ENCODE measurements at regions not wholly inside any gene's neighbourhood (a gene's known extent, or its start where the extent isn't known, plus 50 kb on each side); places are given as distances from the start of the nearest gene placed in this dataset.

GRCh38 chr3:110743984-110744383, 327.6 kb upstream of the NECTIN3 start:
- no peak for DNase-seq (ENCODE audit: low read depth in 3 of 3)

DNA sequence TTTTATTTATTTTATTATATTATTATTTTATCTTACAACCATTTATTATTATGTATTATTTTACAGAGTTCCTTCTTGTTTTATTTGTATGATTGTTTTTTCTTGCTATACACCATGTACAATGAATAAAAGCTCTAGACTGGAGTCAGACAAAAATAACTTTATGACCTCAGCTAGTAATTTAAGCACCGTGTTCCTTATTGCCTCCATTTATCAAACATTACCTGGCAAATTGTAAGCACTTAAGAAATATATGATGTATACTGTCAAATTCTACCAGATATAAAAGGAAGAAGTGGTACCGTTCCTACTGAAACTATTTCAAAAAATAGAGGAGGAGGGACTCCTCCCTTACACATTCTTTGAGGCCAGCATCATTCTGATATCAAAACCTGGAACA, 326.9 kb upstream of the NECTIN3 start:
- DNase-seq (ENCODE audit: low read depth in 3 of 3), result no peak

DNA sequence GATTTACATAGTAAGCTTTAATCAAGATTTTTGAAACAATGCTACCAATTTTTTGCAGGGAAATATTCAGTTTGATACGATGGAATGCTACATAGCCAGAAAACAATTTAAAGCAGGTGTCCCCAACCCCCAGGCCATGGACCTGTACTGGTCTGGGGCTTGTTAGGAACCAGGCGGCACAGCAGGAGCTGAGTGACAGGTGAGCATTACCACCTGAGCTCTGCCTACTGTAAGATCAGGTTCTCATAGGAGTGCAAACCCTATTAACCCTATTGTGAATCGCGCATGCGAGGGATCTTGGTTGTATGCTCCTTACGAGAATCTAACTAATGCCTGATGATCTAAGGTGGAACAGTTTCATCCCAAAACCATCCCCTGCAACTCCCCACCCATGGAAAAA, 322.6 kb upstream of the NECTIN3 start:
- DNase-seq (ENCODE audit: low read depth in 3 of 3), result no peak

GRCh38 chr3:110750201-110750600, 321.4 kb upstream of the NECTIN3 start:
- DNase-seq (ENCODE audit: low read depth in 3 of 3), result no peak

DNA sequence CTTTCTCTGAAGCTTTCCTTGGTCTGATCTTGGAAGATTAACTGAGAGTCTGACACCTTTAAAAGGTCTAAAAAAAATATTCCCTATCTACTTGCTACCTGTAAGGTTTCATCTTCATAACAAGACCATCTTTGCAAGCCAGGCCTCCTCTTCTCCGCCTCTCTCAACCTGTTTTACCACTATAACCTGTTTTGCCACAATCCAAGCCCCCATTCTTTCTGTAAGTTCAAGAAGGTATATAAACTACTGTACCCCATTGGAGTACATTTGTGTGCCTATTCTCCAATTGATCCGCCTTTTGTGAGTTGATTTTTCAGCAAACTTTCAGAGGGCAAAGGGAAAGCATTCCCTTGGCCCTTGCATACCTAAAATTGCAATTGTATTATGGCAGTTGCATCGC, 319.3 kb upstream of the NECTIN3 start:
- DNase-seq (ENCODE audit: low read depth in 3 of 3), result no peak

- DNase-seq (ENCODE audit: low read depth in 3 of 3), result no peak
These were observed 318.1 kb upstream of the NECTIN3 start for GRCh38 chr3:110753516-110753915.

- no peak for DNase-seq (ENCODE audit: low read depth in 3 of 3)
These were observed 317.3 kb upstream of the NECTIN3 start for GRCh38 chr3:110754212-110754916.

- DNase-seq (ENCODE audit: low read depth in 3 of 3), result no peak
These were observed 316.3 kb upstream of the NECTIN3 start for GRCh38 chr3:110755345-110755744.

GRCh38 chr3:110756705-110757104, 314.9 kb upstream of the NECTIN3 start:
- DNase-seq (ENCODE audit: low read depth in 3 of 3), result no peak

DNA sequence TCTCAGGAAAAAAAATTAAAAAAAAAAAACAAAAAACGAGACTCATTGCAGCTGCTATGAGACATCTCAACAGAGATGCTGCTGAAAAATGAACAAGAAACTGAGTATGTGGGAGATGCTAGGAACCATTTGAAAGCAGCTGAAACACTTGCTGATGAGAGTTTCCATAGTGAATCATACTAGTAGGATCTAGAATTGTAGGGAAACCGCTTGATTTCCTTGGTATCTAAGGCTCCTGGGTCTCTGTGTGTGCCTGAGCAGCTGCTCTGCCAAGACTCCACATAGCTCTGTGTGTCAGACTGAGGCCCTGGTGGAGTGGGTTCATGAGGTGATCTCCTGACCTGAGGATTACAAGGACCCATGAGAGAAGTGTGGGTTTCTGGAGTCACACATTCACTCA, 313.4 kb upstream of the NECTIN3 start:
- DNase-seq (ENCODE audit: low read depth in 3 of 3), result no peak

DNA sequence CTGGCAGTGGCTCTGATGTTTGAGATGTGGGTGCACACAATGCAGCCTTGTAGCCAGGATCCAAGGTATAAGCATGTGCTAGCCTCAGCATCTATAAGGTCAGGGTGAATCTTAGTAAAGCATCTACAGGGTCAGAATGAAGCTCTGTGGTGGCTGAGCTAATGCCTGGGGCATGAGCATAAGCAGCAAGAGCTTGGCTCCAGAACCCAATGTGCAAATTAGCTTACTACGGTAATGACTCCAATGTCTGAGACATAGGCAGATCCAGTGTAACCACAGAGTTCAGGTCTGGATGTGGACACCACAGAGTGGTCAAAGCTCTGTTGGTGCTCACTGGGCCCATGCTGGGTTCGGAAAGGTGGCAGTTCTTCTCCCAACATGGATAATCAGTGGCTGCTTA, 304.5 kb upstream of the NECTIN3 start:
- DNase-seq (ENCODE audit: low read depth in 3 of 3), result no peak

- no peak for DNase-seq (ENCODE audit: low read depth in 3 of 3)
These were observed 303.8 kb upstream of the NECTIN3 start for GRCh38 chr3:110767838-110768237.

DNA sequence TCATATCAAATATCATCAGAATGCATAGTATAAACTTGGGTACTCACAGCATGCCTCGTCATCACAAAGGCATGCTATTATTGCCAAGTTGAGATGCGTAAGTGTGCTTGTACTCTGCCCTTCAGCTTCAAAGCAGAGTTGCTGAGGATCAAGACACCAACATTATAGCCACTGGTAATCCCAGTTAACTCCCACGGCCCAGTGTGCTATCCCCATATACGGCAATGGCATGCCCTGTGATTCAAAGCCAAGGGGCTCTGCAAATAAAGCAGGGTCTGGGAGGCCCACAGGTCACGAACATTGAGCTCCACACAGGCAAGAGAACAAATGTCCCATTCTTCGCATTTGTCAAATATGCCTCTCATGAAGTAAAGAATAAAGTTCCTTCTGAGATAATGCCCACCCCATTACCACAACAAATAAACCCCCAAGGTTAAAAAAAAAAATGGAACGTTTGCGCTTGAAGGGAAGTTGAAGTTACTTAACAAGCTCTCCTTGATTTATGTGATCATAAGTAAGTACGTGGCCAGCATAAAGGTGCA, 298.1 kb upstream of the NECTIN3 start:
- DNase-seq (ENCODE audit: low read depth in 3 of 3), result no peak

DNA sequence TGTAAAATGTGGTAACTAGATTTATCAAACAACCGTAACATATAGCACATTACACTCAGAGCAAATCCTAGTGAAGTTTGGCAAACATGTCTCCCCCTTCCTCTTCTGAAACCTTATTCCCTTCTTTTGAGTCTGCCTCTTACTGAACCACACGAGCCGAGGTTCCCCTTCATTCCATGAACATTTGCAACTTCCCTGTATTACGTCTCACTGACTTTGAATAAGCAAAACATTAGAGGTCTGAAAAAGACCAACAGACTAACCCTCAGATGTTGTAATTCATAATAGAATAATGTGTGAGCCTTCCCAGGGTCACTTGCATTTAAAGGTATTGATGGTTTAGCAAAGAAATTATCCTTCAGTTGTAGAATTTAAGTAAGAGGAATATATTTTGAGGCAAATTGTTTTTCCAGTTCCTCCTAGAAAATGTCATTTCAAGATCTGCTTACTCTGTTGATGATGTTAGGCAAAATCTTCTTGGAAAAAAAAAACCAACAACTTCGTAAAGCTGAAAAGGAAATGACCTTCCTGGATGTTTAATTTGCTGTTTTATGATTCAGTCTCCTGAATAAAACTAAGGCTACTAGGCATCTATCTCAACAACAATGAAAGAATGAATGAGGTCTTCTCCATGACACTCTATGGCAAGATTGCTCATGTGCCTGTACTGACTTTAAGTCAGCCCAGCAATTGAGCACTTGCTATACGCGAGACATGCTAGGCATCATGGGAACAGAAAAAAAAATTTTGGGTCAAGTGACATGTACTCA, 296.9 kb upstream of the NECTIN3 start:
- DNase-seq (ENCODE audit: low read depth in 3 of 3), result no peak

GRCh38 chr3:110779581-110779980, 292.0 kb upstream of the NECTIN3 start:
- DNase-seq (ENCODE audit: low read depth in 3 of 3), result no peak

DNA sequence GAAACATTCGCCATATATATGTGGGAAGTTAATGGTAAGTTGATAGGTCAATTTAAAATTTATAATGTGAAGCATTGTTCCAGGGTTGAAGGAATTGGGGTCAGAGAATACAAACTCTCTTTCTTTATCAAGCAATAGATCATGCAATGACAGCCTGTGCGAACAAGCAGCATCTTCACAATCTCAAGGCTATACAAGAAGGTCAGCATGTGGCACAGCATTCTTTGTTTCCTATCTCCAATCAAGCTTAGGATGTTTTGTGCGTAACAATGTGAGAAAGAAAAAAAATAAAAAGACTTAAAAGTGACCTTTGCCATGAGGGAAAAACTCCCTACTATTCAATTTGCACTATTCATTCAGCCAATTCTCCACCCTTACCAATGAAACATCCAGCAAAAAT, 288.1 kb upstream of the NECTIN3 start:
- DNase-seq (ENCODE audit: low read depth in 3 of 3), result no peak

- no peak for DNase-seq (ENCODE audit: low read depth in 3 of 3)
These were observed 282.8 kb upstream of the NECTIN3 start for GRCh38 chr3:110788794-110789193.

GRCh38 chr3:110789315-110789714, 282.3 kb upstream of the NECTIN3 start:
- DNase-seq (ENCODE audit: low read depth in 3 of 3), result no peak

DNA sequence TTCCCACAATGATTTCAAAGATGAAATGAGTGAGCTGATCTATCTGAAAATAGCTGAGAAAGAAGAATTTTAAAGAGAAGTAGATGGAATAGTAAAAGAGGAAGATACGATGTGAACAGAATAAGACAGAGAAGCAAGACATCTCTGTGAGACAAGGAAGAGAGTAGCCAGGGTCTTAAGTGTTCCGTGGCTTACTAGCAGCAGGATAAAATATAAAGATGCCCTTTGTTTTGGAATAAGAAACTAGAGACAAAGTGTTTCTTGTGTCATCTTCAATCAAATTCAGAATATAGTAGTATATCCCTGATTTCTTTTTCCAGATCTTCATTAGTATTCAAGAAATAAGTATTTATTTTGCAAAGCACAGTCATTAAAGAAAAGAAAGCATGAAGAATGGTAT, 281.0 kb upstream of the NECTIN3 start:
- no peak for DNase-seq (ENCODE audit: low read depth in 3 of 3)

DNA sequence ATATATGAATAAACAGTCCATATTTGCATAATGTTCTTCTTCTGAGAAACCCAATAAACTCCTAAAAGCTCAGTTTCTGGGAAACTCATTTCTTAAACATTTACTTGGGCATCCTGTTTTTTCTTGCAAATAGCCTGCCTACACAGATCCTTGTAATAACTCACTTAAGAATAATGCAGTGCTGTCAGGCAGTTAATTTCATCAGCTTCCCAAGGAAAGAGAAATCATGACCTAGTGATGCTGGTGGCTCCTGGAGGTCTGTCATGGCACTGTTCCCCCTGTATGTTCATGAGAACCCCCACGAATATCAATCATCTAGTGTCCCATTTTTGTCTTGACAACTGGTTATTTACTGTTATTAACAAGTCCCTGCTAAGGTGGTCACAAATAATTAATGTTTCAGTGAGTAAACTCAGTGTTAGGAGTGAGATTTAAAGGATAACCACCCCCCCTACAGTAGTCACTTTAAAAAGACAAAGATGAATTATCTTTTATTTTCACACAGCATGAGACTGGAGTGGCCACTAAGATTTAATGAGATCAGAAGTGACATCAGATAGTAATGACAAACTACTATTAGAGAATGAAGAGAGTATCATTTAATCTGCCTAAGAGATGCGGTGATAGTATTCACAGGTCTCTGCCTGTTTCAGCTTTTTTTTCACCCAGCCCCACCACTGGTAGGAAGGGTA, 279.5 kb upstream of the NECTIN3 start:
- DNase-seq (ENCODE audit: low read depth in 3 of 3), result no peak

DNA sequence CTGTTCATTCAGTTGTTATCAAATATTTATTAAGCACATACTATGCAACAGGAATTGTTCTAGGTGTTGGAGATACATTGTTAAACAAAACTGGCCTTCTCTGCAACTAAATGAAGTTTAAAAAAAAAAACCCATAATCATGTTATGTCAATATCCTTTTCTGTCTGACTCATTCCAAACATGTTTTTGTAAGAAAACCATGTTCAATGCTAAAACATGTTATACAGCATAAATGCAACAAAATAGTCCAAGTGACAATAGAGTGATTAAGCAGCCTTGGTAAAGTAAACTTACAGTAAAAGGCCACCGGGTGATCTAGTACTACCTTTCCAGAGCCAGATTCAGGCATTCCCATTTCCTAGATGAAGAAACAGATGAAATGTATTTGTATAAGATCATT, 278.0 kb upstream of the NECTIN3 start:
- DNase-seq (ENCODE audit: low read depth in 3 of 3), result no peak

- no peak for DNase-seq (ENCODE audit: low read depth in 3 of 3)
These were observed 276.5 kb upstream of the NECTIN3 start for GRCh38 chr3:110795163-110795562.

DNA sequence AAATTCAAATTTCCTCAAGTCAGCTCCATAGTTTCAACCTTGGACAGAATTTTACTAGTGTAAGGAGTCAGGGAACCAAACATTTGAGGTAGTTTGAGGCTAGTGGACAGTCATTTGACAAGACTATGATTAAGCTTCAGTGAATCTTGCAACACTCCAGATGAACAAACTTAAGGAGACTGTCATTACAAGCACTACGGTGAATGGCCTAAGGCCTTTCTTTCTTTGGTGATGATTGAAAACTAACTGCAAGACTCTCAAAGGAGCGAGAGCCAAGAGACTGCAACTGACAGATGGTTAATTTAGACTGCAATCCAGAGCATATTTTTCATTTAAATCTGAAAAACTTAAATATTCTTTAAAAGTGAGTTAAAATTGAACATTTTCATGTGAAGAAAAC, 272.3 kb upstream of the NECTIN3 start:
- DNase-seq (ENCODE audit: low read depth in 3 of 3), result no peak
